SK-N-SH treated with all-trans-retinoic acid at 6 μM for 48 hours (cell line): ENCODE measurements at regions not wholly inside any gene's neighbourhood (a gene's known extent, or its start where the extent isn't known, plus 50 kb on each side); places are given as distances from the start of the nearest gene placed in this dataset.

ENCODE experiments used
- ARNTL ChIP-seq: fragments of 450-650 bp; formaldehyde crosslinking; IDR thresholded peaks from 2 replicates; pipeline ENCODE4 v1.5.0; 2020; ENCODE audit warnings: low read depth, mild to moderate bottlenecking, moderate library complexity, borderline replicate concordance
- BACH2 ChIP-seq: fragments of 250-450 bp; sonication (Bioruptor Pico); IDR thresholded peaks from 2 replicates; pipeline ENCODE4 v1.9.0; 2021; ENCODE audit warnings: mild to moderate bottlenecking, borderline replicate concordance
- CSDC2 ChIP-seq: fragments of 250-450 bp; sonication (Bioruptor Pico); IDR thresholded peaks from 2 replicates; pipeline ENCODE4 v1.5.0; 2020; ENCODE audit warnings: mild to moderate bottlenecking, moderate library complexity
- PPARA ChIP-seq: fragments of 250-450 bp; sonication (Bioruptor Pico); IDR thresholded peaks from 2 replicates; pipeline ENCODE4 v1.5.0; 2020; ENCODE audit warnings: mild to moderate bottlenecking, borderline replicate concordance
- RARB ChIP-seq: fragments of 250-450 bp; sonication (Bioruptor Pico); IDR thresholded peaks from 2 replicates; pipeline ENCODE4 v1.8.0; 2021; ENCODE audit warnings: mild to moderate bottlenecking, moderate library complexity
- ZFP3 ChIP-seq: fragments of 250-450 bp; sonication (Bioruptor Pico); IDR thresholded peaks from 2 replicates; pipeline ENCODE4 v1.5.0; 2020; ENCODE audit warnings: mild to moderate bottlenecking, moderate library complexity
- ZFP30 ChIP-seq: fragments of 450-650 bp; formaldehyde crosslinking; IDR thresholded peaks from 2 replicates; pipeline ENCODE4 v1.5.0; 2022; ENCODE audit warnings: mild to moderate bottlenecking, moderate library complexity
- ZNF8 ChIP-seq: fragments of 450-650 bp; formaldehyde crosslinking; IDR thresholded peaks from 2 replicates; pipeline ENCODE4 v1.5.0; 2020; ENCODE audit warnings: mild to moderate bottlenecking, moderate library complexity
- TF ChIP-seq, protein P1 (sequence below): fragments of 250-450 bp; sonication (Bioruptor Pico); IDR thresholded peaks from 2 replicates; pipeline ENCODE4 v1.5.1; 2020; ENCODE audit warnings: low read depth, mild to moderate bottlenecking, moderate library complexity
- TF ChIP-seq, protein P2 (sequence below): fragments of 250-450 bp; sonication (Bioruptor Pico); IDR thresholded peaks from 2 replicates; pipeline ENCODE4 v1.8.0; 2020; ENCODE audit warnings: mild to moderate bottlenecking, moderate library complexity, borderline replicate concordance
- TF ChIP-seq, protein P3 (sequence below): fragments of 250-450 bp; sonication (Bioruptor Pico); IDR thresholded peaks from 2 replicates; pipeline ENCODE4 v1.5.0; 2020; ENCODE audit warnings: mild to moderate bottlenecking, moderate library complexity

DNA sequence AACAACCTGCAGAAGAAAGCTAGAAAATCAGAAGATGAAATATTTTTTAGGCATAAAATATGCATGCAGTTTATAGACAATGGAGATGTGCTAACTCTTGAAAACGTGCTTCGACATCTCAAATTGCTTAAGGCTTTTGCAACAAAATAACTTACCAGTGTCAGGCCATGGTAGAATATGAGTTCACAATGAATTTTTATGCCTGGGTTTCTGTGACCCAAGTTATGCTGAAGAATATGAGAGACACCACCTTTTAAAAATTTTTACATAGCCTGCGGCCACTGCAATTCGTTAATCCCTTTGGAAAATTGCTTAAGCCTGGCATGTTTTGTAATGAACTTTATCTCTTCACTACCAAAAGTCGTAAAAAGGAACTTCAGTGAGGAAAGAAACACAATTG, 170.1 kb upstream of the AKR1E2 start:
- TF ChIP-seq, protein P1, sequence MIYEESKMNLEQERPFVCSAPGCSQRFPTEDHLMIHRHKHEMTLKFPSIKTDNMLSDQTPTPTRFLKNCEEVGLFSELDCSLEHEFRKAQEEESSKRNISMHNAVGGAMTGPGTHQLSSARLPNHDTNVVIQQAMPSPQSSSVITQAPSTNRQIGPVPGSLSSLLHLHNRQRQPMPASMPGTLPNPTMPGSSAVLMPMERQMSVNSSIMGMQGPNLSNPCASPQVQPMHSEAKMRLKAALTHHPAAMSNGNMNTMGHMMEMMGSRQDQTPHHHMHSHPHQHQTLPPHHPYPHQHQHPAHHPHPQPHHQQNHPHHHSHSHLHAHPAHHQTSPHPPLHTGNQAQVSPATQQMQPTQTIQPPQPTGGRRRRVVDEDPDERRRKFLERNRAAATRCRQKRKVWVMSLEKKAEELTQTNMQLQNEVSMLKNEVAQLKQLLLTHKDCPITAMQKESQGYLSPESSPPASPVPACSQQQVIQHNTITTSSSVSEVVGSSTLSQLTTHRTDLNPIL (CRISPR knock-in tag), result no peak
- TF ChIP-seq ZFP30 (CRISPR knock-in tag) (no peak), ARNTL (CRISPR knock-in tag) (no peak), CSDC2 (no peak), RARB (CRISPR knock-in tag) (no peak), BACH2 (CRISPR knock-in tag) (no peak), ZFP3 (CRISPR knock-in tag) (no peak), ZNF8 (no peak), PPARA (no peak)
- TF ChIP-seq, protein P2, sequence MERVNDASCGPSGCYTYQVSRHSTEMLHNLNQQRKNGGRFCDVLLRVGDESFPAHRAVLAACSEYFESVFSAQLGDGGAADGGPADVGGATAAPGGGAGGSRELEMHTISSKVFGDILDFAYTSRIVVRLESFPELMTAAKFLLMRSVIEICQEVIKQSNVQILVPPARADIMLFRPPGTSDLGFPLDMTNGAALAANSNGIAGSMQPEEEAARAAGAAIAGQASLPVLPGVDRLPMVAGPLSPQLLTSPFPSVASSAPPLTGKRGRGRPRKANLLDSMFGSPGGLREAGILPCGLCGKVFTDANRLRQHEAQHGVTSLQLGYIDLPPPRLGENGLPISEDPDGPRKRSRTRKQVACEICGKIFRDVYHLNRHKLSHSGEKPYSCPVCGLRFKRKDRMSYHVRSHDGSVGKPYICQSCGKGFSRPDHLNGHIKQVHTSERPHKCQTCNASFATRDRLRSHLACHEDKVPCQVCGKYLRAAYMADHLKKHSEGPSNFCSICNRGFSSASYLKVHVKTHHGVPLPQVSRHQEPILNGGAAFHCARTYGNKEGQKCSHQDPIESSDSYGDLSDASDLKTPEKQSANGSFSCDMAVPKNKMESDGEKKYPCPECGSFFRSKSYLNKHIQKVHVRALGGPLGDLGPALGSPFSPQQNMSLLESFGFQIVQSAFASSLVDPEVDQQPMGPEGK (CRISPR knock-in tag), result no peak
- TF ChIP-seq, protein P3, sequence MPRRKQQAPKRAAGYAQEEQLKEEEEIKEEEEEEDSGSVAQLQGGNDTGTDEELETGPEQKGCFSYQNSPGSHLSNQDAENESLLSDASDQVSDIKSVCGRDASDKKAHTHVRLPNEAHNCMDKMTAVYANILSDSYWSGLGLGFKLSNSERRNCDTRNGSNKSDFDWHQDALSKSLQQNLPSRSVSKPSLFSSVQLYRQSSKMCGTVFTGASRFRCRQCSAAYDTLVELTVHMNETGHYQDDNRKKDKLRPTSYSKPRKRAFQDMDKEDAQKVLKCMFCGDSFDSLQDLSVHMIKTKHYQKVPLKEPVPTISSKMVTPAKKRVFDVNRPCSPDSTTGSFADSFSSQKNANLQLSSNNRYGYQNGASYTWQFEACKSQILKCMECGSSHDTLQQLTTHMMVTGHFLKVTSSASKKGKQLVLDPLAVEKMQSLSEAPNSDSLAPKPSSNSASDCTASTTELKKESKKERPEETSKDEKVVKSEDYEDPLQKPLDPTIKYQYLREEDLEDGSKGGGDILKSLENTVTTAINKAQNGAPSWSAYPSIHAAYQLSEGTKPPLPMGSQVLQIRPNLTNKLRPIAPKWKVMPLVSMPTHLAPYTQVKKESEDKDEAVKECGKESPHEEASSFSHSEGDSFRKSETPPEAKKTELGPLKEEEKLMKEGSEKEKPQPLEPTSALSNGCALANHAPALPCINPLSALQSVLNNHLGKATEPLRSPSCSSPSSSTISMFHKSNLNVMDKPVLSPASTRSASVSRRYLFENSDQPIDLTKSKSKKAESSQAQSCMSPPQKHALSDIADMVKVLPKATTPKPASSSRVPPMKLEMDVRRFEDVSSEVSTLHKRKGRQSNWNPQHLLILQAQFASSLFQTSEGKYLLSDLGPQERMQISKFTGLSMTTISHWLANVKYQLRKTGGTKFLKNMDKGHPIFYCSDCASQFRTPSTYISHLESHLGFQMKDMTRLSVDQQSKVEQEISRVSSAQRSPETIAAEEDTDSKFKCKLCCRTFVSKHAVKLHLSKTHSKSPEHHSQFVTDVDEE, result no peak
